Mesenchymal stem cell (in vitro differentiated cells and primary cell): ENCODE measurements at regions not wholly inside any gene's neighbourhood (a gene's known extent, or its start where the extent isn't known, plus 50 kb on each side); places are given as distances from the start of the nearest gene placed in this dataset.

ENCODE experiments used
- DNase-seq: peaks from one replicate; pipeline ENCODE4 v3.0.0-alpha.2; 2013
- H2AFZ ChIP-seq: one replicate; pipeline ENCODE4 v1.6.1; 2013; ENCODE audit warnings: low read depth, mild to moderate bottlenecking, control low read depth, inconsistent platforms, low read length, moderate library complexity
- H2AK5ac ChIP-seq: 2 replicates; pipeline ENCODE4 v1.6.1; 2013; ENCODE audit warnings: low read length, moderate library complexity, mild to moderate bottlenecking, inconsistent platforms; ENCODE audit not compliant: severe bottlenecking
- H2BK120ac ChIP-seq: one replicate; pipeline ENCODE4 v1.6.1; 2013; ENCODE audit warnings: low read depth, mild to moderate bottlenecking, inconsistent platforms, low read length, moderate library complexity
- H2BK12ac ChIP-seq, 2 experiments: one replicate each; pipeline ENCODE4 v1.6.1; 2013; ENCODE audit warnings: inconsistent platforms in 2 of 2, low read length in 2 of 2, mild to moderate bottlenecking in 2 of 2, moderate library complexity in 2 of 2, control low read depth in 1 of 2
- H2BK15ac ChIP-seq: one replicate; pipeline ENCODE4 v1.6.1; 2013; ENCODE audit warnings: mild to moderate bottlenecking, low read depth, inconsistent platforms; ENCODE audit not compliant: poor library complexity, severe bottlenecking
- H2BK5ac ChIP-seq: 2 replicates; pipeline ENCODE4 v1.6.1; 2013; ENCODE audit warnings: low read depth, mild to moderate bottlenecking, low read length, control low read depth, inconsistent platforms; ENCODE audit not compliant: poor library complexity, severe bottlenecking
- H3K14ac ChIP-seq, 2 experiments: one replicate each; pipeline ENCODE4 v1.6.1; 2013; ENCODE audit warnings: inconsistent platforms in 2 of 2, low read length in 2 of 2, control low read depth in 1 of 2, mild to moderate bottlenecking in 1 of 2, moderate library complexity in 1 of 2
- H3K18ac ChIP-seq, 2 experiments: one replicate each; pipeline ENCODE4 v1.6.1; 2013; ENCODE audit warnings: inconsistent platforms in 2 of 2, low read length in 2 of 2, control low read depth in 1 of 2, low read depth in 1 of 2, mild to moderate bottlenecking in 1 of 2
- H3K23ac ChIP-seq, 2 experiments: one replicate each; pipeline ENCODE4 v1.6.1; 2013; ENCODE audit warnings: inconsistent platforms in 2 of 2, low read length in 2 of 2, mild to moderate bottlenecking in 2 of 2, moderate library complexity in 2 of 2, control low read depth in 1 of 2
- H3K27ac ChIP-seq: 2 replicates; pipeline ENCODE4 v1.5.1; 2013; ENCODE audit warnings: mild to moderate bottlenecking, moderate library complexity, low read length, control low read depth, inconsistent platforms; ENCODE audit not compliant: poor library complexity, severe bottlenecking
- H3K27me3 ChIP-seq, 2 experiments: 2 replicates each; pipeline versions ENCODE4 v1.6.1 to v1.7.0; 2013; ENCODE audit warnings: low read length in 2 of 2, mild to moderate bottlenecking in 2 of 2, moderate library complexity in 2 of 2, control low read depth in 1 of 2, inconsistent platforms in 1 of 2; ENCODE audit not compliant: control insufficient read depth in 1 of 2, insufficient read depth in 1 of 2
- H3K36me3 ChIP-seq, 2 experiments: 2 replicates each; pipeline versions ENCODE4 v1.6.1 to v1.7.0; 2013; ENCODE audit warnings: low read length in 2 of 2, control low read depth in 1 of 2, inconsistent platforms in 1 of 2, low read depth in 1 of 2, mild to moderate bottlenecking in 1 of 2; ENCODE audit not compliant: insufficient read depth in 2 of 2, control insufficient read depth in 1 of 2
- H3K4ac ChIP-seq, 2 experiments: one replicate each; pipeline ENCODE4 v1.6.1; 2013; ENCODE audit warnings: inconsistent platforms in 2 of 2, low read length in 2 of 2, mild to moderate bottlenecking in 2 of 2, moderate library complexity in 2 of 2, control low read depth in 1 of 2, low read depth in 1 of 2
- H3K4me1 ChIP-seq: 2 replicates; pipeline ENCODE4 v1.6.1; 2013; ENCODE audit warnings: low read depth, low read length, control low read depth; ENCODE audit not compliant: control insufficient read depth, insufficient read depth
- H3K4me2 ChIP-seq: 2 replicates; pipeline ENCODE4 v1.6.1; 2013; ENCODE audit warnings: low read length, mild to moderate bottlenecking, inconsistent platforms; ENCODE audit not compliant: poor library complexity, severe bottlenecking
- H3K4me3 ChIP-seq, 2 experiments: 2 replicates each; pipeline versions ENCODE4 v1.5.1 to v1.7.0; 2013; ENCODE audit warnings: low read length in 2 of 2, mild to moderate bottlenecking in 2 of 2, control low read depth in 1 of 2, low read depth in 1 of 2; ENCODE audit not compliant: insufficient read depth in 1 of 2
- H3K79me1 ChIP-seq: replicated peaks from 2 replicates; pipeline ENCODE4 v1.6.1; 2013; ENCODE audit warnings: mild to moderate bottlenecking, control low read depth, low read length, inconsistent platforms; ENCODE audit not compliant: poor library complexity, severe bottlenecking
- H3K9ac ChIP-seq: 2 replicates; pipeline ENCODE4 v1.7.0; 2013; ENCODE audit warnings: mild to moderate bottlenecking, low read length, moderate library complexity
- H3K9me3 ChIP-seq: 2 replicates; pipeline ENCODE4 v1.7.0; 2013; ENCODE audit warnings: mild to moderate bottlenecking, low read length; ENCODE audit not compliant: control insufficient read depth
- H4K8ac ChIP-seq: one replicate; pipeline ENCODE4 v1.6.1; 2013; ENCODE audit warnings: inconsistent platforms, mild to moderate bottlenecking, low read length, moderate library complexity
- H4K91ac ChIP-seq: one replicate; pipeline ENCODE4 v1.6.1; 2013; ENCODE audit warnings: mild to moderate bottlenecking, low read length, inconsistent platforms
- WGBS: methylation state at CpG from one replicate; pipeline ENCODE4 v1.1.7; 2013; ENCODE audit warnings: mixed read lengths; 5-methylcytosine and 5-hydroxymethylcytosine counted together

DNA sequence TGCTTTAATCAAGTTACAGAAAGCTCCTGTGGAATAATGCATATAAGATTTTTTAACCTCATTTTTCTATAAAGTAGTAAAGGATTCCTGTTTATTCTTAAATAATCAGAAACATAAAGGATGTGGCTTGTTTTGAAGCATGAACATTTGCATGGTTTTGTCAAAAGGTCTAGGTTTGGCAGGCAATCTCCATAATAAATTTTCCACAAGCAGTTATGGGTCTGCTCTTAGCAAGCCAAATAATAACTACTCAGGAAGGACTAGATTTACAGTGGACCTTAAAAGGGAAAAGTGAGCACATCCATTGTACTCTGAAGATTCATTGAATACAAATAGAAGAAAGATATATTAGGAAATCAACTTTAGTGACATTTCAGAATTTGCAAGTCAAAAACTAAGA is 407.3 kb upstream of the CBLB start:
- Histone ChIP-seq H3K4ac (no peak overlapping the region), H3K23ac (no peak overlapping the region), H2BK12ac (no peak overlapping the region), H3K9me3 (no peaks in the 10 kb centered on the region), H3K79me1 (no peaks in the 10 kb centered on the region), H2BK5ac (no peak overlapping the region), H2BK15ac (no peak overlapping the region), H3K27ac (no peak overlapping the region), H3K4me2 (no peak overlapping the region), H4K91ac (no peak overlapping the region), H4K8ac (no peak overlapping the region), H3K9ac (no peak overlapping the region), H3K4me1 (no peaks in the 10 kb centered on the region), H3K36me3 (no peaks in the 10 kb centered on the region), H3K4me3 (no peak overlapping the region), H3K18ac (no peak overlapping the region), H3K27me3 (no peaks in the 10 kb centered on the region), H2BK120ac (no peak overlapping the region), H3K14ac (no peak overlapping the region), H2AK5ac (no peak overlapping the region), H2AFZ (no peak overlapping the region)
- no peak for DNase-seq

GRCh38 chr3:106276755-106277612 is 408.2 kb upstream of the CBLB start:
- Histone ChIP-seq H2BK5ac (no peak overlapping the region), H3K9me3 (no peaks in the 10 kb centered on the region), H3K4ac (no peak overlapping the region), H3K36me3 (no peaks in the 10 kb centered on the region), H3K27ac (peak overlapping the region; percentile 3), H2BK120ac (no peak overlapping the region), H3K4me3 (no peak overlapping the region), H4K8ac (no peak overlapping the region), H2AK5ac (no peak overlapping the region), H2AFZ (no peak overlapping the region), H2BK15ac (no peak overlapping the region), H3K14ac (no peak overlapping the region), H3K79me1 (no peaks in the 10 kb centered on the region), H3K4me2 (no peak overlapping the region), H3K27me3 (no peaks in the 10 kb centered on the region), H3K23ac (no peak overlapping the region), H2BK12ac (no peak overlapping the region), H3K4me1 (no peaks in the 10 kb centered on the region), H3K9ac (no peak overlapping the region), H4K91ac (no peak overlapping the region), H3K18ac (no peak overlapping the region)
- 93% methylated on average over 4 of the region's 6 CpGs for WGBS
- no peak for DNase-seq

GRCh38 chr3:106277731-106278130 is 408.9 kb upstream of the CBLB start:
- Histone ChIP-seq H2BK120ac (no peak overlapping the region), H3K9ac (no peak overlapping the region), H3K18ac (no peak overlapping the region), H3K9me3 (no peaks in the 10 kb centered on the region), H3K4me2 (peak overlapping the region; percentile 11), H2BK12ac (no peak overlapping the region), H3K23ac (no peak overlapping the region), H2AFZ (no peak overlapping the region), H2BK5ac (peak overlapping the region; percentile 68), H3K4ac (no peak overlapping the region), H3K27ac (peak overlapping the region; percentile 92), H3K79me1 (no peaks in the 10 kb centered on the region), H2AK5ac (peak overlapping the region; percentile 43), H3K36me3 (no peaks in the 10 kb centered on the region), H4K91ac (no peak overlapping the region), H3K27me3 (no peaks in the 10 kb centered on the region), H2BK15ac (no peak overlapping the region), H4K8ac (no peak overlapping the region), H3K4me3 (no peak overlapping the region), H3K14ac (no peak overlapping the region), H3K4me1 (no peaks in the 10 kb centered on the region)
- WGBS = 100% methylated on average over 1 of the region's 1 CpG
- no peak for DNase-seq

DNA sequence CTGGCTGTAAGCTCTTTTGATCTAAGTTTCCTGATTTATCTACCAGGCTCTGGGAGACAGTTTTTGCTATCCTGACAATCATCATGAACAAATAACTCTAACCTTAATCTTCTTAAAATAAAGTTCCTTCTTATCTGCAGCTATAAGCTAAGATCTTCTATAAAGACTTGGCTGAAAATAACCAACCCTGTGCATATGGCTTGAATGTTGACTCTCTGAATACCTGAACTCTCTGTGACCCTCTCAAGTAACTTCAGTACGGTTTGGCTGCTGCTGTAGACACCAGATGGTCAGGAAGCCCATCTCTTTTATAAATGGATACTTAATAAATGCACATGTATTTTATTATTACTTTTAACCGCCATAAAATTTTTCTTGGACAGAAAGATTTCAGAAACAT is 412.4 kb upstream of the CBLB start:
- Histone ChIP-seq H3K79me1 (no peaks in the 10 kb centered on the region), H3K18ac (no peak overlapping the region), H3K27me3 (no peaks in the 10 kb centered on the region), H2BK5ac (no peak overlapping the region), H3K23ac (no peak overlapping the region), H3K36me3 (no peaks in the 10 kb centered on the region), H3K14ac (no peak overlapping the region), H3K4ac (no peak overlapping the region), H3K9ac (no peak overlapping the region), H4K91ac (no peak overlapping the region), H3K4me2 (no peak overlapping the region), H3K4me3 (no peak overlapping the region), H4K8ac (no peak overlapping the region), H3K9me3 (no peaks in the 10 kb centered on the region), H3K27ac (no peak overlapping the region), H2AK5ac (no peak overlapping the region), H3K4me1 (no peaks in the 10 kb centered on the region), H2BK12ac (no peak overlapping the region), H2BK120ac (no peak overlapping the region), H2BK15ac (no peak overlapping the region), H2AFZ (no peak overlapping the region)
- DNase-seq = no peak
- 56% methylated on average over 1 of the region's 2 CpGs for WGBS
